Activated B cell treated with CpG ODN at 0.5 μM for 24 hours (primary cell): ENCODE measurements at regions not wholly inside any gene's neighbourhood (a gene's known extent, or its start where the extent isn't known, plus 50 kb on each side); places are given as distances from the start of the nearest gene placed in this dataset.

Experiments
- ATAC-seq: fragments of 200-7000 bp; cut with Tn5 transposase; one replicate; pipeline ENCODE4 v1.10.0; 2021; ENCODE audit warnings: low read depth, mild to moderate bottlenecking, moderate library complexity
- CTCF ChIA-PET: fragments of 350-600 bp; sonication (Branson Sonifier 250); formaldehyde crosslinking; loops from one replicate; lab custom pipeline; 2021; ENCODE audit warnings: antibody characterized with exemption; lab: Charles Lee
- POLR2A ChIA-PET: fragments of 350-600 bp; sonication (Branson Sonifier 250); formaldehyde crosslinking; loops from one replicate; lab custom pipeline; 2021; ENCODE audit warnings: antibody characterized with exemption; lab: Charles Lee
- DNase-seq: peaks from one replicate; pipeline ENCODE4 v3.0.0; 2022
- H3K27ac Mint-ChIP-seq: one replicate; pipeline ENCODE4 v1.8.0; 2020; ENCODE audit warnings: mixed read lengths
- H3K27me3 Mint-ChIP-seq: one replicate; pipeline ENCODE4 v1.8.0; 2021; ENCODE audit warnings: mixed read lengths
- H3K36me3 Mint-ChIP-seq: one replicate; pipeline ENCODE4 v1.8.0; 2021; ENCODE audit warnings: low read depth, mixed read lengths
- H3K4me1 Mint-ChIP-seq: one replicate; pipeline ENCODE4 v1.8.0; 2021; ENCODE audit warnings: mixed read lengths
- H3K4me3 Mint-ChIP-seq: one replicate; pipeline ENCODE4 v1.8.0; 2020; ENCODE audit warnings: mild to moderate bottlenecking, mixed read lengths
- H3K9me3 Mint-ChIP-seq: one replicate; pipeline ENCODE4 v1.8.0; 2020; ENCODE audit warnings: mixed read lengths
- intact Hi-C: fragments of 100-400 bp; cut with micrococcal nuclease; formaldehyde crosslinking; loops from one replicate; pipeline ENCODE4 v1.15.1; 2024
- TF ChIP-seq, protein P1 (sequence below): fragments of 200-600 bp; IDR thresholded peaks from one replicate; pipeline ENCODE4 v1.8.0; 2022; ENCODE audit warnings: antibody characterized with exemption, mild to moderate bottlenecking

GRCh38 chr3:10632125-10632524 lies 126.7 kb upstream of the ATP2B2 start:
- CTCF ChIA-PET, result no interaction called here
- Mint-ChIP-seq H3K4me1 (no peaks in the 10 kb centered on the region), H3K27ac (no peak overlapping the region), H3K9me3 (peaks cover 8% of the 10 kb centered on the region), H3K36me3 (no peaks in the 10 kb centered on the region), H3K4me3 (no peak overlapping the region), H3K27me3 (peaks cover 9% of the 10 kb centered on the region)
- intact Hi-C loops, result no loop called here
- DNase-seq (no peak), ATAC-seq (no peak)
- POLR2A ChIA-PET, result no interaction called here
- TF ChIP-seq, protein P1, sequence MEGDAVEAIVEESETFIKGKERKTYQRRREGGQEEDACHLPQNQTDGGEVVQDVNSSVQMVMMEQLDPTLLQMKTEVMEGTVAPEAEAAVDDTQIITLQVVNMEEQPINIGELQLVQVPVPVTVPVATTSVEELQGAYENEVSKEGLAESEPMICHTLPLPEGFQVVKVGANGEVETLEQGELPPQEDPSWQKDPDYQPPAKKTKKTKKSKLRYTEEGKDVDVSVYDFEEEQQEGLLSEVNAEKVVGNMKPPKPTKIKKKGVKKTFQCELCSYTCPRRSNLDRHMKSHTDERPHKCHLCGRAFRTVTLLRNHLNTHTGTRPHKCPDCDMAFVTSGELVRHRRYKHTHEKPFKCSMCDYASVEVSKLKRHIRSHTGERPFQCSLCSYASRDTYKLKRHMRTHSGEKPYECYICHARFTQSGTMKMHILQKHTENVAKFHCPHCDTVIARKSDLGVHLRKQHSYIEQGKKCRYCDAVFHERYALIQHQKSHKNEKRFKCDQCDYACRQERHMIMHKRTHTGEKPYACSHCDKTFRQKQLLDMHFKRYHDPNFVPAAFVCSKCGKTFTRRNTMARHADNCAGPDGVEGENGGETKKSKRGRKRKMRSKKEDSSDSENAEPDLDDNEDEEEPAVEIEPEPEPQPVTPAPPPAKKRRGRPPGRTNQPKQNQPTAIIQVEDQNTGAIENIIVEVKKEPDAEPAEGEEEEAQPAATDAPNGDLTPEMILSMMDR, result no peak

DNA sequence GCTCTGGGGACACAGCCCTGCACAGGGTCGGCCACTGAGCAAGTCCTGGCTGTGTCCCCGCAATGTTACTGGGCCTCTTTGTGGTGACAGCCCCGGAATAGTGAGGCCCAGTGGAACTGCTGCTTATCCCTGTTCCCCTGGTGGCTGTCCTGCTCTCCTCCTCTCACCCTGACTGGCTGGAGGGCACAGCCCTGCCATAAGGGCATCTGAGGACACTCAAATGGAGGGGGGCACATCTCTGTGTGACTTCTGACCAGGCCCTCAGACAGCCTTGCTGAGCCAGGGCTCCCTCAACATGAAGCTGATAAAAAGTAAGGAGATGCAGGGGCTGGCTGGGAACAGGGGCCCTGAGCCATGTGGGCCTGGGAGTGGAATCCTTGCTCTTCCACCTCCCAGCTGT lies 127.4 kb upstream of the ATP2B2 start:
- H3K27me3 Mint-ChIP-seq, result peaks cover 11% of the 10 kb centered on the region
- intact Hi-C loops, result no loop called here
- no peak for ATAC-seq
- H3K4me1 Mint-ChIP-seq, result no peaks in the 10 kb centered on the region
- H3K36me3 Mint-ChIP-seq, result no peaks in the 10 kb centered on the region
- no peak overlapping the region for H3K4me3 Mint-ChIP-seq
- CTCF ChIA-PET, result no interaction called here
- H3K9me3 Mint-ChIP-seq, result peaks cover 14% of the 10 kb centered on the region
- no peak overlapping the region for H3K27ac Mint-ChIP-seq
- TF ChIP-seq, protein P1, result no peak
- no peak for DNase-seq
- POLR2A ChIA-PET, result no interaction called here

- intact Hi-C loops, result no loop called here
- DNase-seq (no peak), ATAC-seq (no peak)
- Mint-ChIP-seq H3K9me3 (peaks cover 23% of the 10 kb centered on the region), H3K27ac (no peak overlapping the region), H3K4me1 (no peaks in the 10 kb centered on the region), H3K27me3 (peaks cover 10% of the 10 kb centered on the region), H3K4me3 (no peak overlapping the region), H3K36me3 (no peaks in the 10 kb centered on the region)
- CTCF ChIA-PET, result no interaction called here
- POLR2A ChIA-PET, result no interaction called here
- TF ChIP-seq, protein P1, result no peak
Observed at GRCh38 chr3:10635446-10636076, 130.2 kb upstream of the ATP2B2 start.

GRCh38 chr3:10637342-10637741 lies 132.0 kb upstream of the ATP2B2 start:
- POLR2A ChIA-PET, result no interaction called here

GRCh38 chr3:10638466-10638865 lies 133.1 kb upstream of the ATP2B2 start:
- ATAC-seq (no peak), DNase-seq (no peak)
- POLR2A ChIA-PET, result no interaction called here
- CTCF ChIA-PET, result no interaction called here
- intact Hi-C loops, result no loop called here
- no peak overlapping the region for H3K4me3 Mint-ChIP-seq
- H3K27ac Mint-ChIP-seq, result no peak overlapping the region
- H3K4me1 Mint-ChIP-seq, result no peaks in the 10 kb centered on the region
- TF ChIP-seq, protein P1, result no peak
- H3K36me3 Mint-ChIP-seq, result no peaks in the 10 kb centered on the region
- H3K9me3 Mint-ChIP-seq, result peaks cover 23% of the 10 kb centered on the region
- H3K27me3 Mint-ChIP-seq, result peaks cover 16% of the 10 kb centered on the region

More at GRCh38 chr3:10637342-10637741, 132.0 kb upstream of the ATP2B2 start:
- CTCF ChIA-PET, result no interaction called here
- H3K36me3 Mint-ChIP-seq, result no peaks in the 10 kb centered on the region
- no peak for ATAC-seq
- intact Hi-C loops, result no loop called here
- no peak for DNase-seq
- peaks cover 10% of the 10 kb centered on the region for H3K27me3 Mint-ChIP-seq
- no peaks in the 10 kb centered on the region for H3K4me1 Mint-ChIP-seq
- peaks cover 23% of the 10 kb centered on the region for H3K9me3 Mint-ChIP-seq
- TF ChIP-seq, protein P1, result no peak
- H3K4me3 Mint-ChIP-seq, result no peak overlapping the region
- no peak overlapping the region for H3K27ac Mint-ChIP-seq
